Skin epidermis (tissue), 12 donors: ENCODE measurements at regions not wholly inside any gene's neighbourhood (a gene's known extent, or its start where the extent isn't known, plus 50 kb on each side); places are given as distances from the start of the nearest gene placed in this dataset.

Experiments used
- H3K27ac ChIP-seq, 21 experiments: fragments of 200-600 bp; sonication (generic) in 11 of 21; one replicate each; pipeline ENCODE4 v1.5.0; 2020; ENCODE audit warnings: mild to moderate bottlenecking in 3 of 21, inconsistent platforms in 2 of 21, moderate library complexity in 2 of 21
- H3K4me3 ChIP-seq, 7 experiments: fragments of 200-600 bp; sonication (generic) in 2 of 7; one replicate each; pipeline ENCODE4 v1.5.0; 2020; ENCODE audit warnings: inconsistent platforms in 2 of 7, mild to moderate bottlenecking in 2 of 7, moderate library complexity in 1 of 7

GRCh38 chrX:40175511-40176350 is 78.0 kb upstream of the BCOR start:
- Histone ChIP-seq H3K27ac (peak overlapping the region; percentile 88 to 98 (median 95)), H3K4me3 (peak overlapping the region; percentile 19 to 55 (median 46))

GRCh38 chrX:40174854-40175510 is 77.2 kb upstream of the BCOR start:
- H3K4me3 ChIP-seq: peak overlapping the region; percentile 19 to 55 (median 46)
- H3K27ac ChIP-seq: peak overlapping the region; percentile 88 to 98 (median 95)

GRCh38 chrX:40174001-40174853 is 76.5 kb upstream of the BCOR start:
- H3K4me3 ChIP-seq: peak overlapping the region; percentile 19 to 55 (median 46)
- H3K27ac ChIP-seq: peak overlapping the region in 20 of 21 experiments; percentile 88 to 98 (median 95)

GRCh38 chrX:40173143-40174000 is 75.6 kb upstream of the BCOR start:
- H3K27ac ChIP-seq: peak overlapping the region in 20 of 21 experiments; percentile 77 to 98 (median 95)
- H3K4me3 ChIP-seq: peak overlapping the region in 3 of 7 experiments; percentile 36 to 46 (median 42)

DNA sequence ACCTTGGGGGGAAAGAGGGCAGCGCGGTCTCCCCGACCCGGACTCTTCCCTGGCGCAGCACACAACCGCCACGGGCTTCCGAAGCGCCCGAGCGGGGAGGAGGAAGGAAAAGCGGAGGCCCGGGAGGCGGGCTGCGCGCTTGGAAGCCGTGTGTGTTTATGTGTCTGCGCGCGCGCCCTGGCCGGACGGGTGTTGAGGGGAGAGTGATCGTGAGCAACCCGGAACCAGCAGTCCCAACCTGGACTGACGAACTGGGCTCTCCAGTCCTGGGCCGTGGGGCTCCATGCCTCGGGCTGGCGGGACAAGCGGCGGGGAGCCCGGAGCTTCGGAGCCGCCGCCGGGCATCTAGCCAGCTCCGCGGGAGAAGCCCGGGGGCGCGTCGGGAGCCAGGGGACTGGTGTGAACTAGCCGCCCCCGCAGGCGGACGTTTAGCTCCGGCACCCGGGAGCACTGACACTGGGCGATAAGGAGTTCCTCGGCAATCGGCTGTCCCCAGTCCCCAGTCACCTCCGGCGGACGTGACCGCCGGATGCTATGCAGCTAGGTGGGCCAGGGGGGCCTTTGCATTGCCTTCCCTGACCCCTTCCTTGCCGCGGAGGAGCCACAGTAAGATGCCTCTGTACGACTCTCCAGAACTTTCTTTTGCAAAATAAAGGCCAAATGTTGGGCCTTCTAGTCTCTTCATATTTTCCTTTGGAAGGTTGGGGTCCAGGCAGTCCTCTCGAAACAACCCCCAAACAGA is 74.8 kb upstream of the BCOR start:
- Histone ChIP-seq H3K27ac (peak overlapping the region; percentile 58 to 98 (median 88)), H3K4me3 (peak overlapping the region; percentile 30 to 46 (median 38))

DNA sequence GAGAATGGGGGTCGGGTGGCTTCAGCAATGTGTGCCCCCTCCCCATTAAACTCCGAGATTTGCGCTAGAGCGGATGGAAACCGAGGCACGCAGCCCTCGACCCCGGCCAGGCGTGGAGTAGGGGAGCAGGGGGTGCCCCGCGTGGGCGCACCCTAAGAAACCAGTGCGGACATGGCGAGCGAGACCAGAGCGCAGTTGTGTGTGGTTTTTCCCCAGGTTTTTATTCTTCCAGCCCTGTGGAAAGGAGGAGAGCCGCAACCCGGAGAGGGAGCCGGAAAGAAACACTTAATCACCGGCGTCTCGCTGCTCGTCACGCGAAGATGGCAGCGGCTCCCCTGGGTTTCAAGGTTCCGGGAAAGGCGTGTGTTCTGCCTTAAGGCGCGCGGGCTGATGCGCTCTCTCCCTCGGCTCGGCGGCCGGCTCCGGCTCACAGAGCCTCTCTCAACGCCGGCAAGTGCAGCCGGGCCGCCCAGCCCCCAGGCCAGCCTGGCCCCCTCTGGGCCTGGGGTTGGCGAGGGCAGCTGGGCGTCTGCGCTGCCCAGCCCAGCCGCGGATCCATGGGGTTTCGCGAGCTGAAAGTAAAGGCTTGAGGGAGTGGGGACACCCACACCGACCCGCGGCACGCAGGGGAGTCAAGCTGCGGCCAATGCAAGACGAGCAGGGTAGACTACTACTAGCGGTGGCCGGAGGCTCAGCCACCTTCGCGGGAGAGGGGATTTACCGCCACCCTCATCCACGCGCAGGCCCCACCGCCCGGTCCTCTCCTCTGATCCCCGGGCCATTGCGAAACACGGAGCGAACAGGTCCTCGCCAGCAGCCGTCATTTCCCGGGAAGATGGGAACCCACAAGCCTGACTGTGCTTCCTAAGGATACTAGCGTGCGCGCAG is 74.0 kb upstream of the BCOR start:
- Histone ChIP-seq H3K4me3 (peak overlapping the region; percentile 30 to 46 (median 38)), H3K27ac (peak overlapping the region; percentile 58 to 98 (median 88))

DNA sequence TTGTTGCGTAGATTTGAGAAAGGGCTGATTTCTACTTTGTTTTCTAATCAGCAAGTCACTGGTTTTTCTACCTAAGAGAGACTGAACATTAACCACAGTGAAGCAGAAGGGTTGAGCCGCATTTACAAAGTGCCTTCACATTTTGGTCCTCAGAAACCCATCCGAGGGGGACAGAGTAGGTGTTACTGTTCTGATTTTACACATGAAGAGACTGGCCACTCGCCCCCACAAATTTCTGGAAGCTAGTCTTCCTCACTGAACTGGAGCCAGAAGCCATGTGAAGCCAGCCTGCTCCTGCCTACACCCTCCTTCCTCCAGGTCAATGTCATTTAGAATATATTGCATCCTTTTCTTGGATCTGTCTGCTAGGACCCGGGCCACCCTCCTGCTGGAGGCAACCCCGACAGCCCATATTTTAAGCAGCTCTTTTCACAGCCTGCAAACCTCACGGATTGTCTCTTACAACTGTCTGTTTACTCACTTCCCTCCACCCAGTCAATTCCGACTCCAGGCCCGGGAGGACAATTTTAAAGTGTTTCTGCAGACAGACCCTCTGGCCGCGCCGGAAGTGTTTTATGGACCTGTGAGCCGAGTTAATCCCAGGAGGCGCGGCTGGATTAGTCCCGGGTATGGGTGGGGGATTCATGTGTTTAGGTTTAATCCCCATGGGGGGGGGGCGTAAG is 73.2 kb upstream of the BCOR start:
- Histone ChIP-seq H3K27ac (peak overlapping the region; percentile 58 to 98 (median 88)), H3K4me3 (peak overlapping the region; percentile 30 to 46 (median 38))

- Histone ChIP-seq H3K4me3 (no peak overlapping the region), H3K27ac (peak overlapping the region in 11 of 21 experiments; percentile 5 to 98 (median 63))
Observed at GRCh38 chrX:40169193-40170101, 71.7 kb upstream of the BCOR start.

DNA sequence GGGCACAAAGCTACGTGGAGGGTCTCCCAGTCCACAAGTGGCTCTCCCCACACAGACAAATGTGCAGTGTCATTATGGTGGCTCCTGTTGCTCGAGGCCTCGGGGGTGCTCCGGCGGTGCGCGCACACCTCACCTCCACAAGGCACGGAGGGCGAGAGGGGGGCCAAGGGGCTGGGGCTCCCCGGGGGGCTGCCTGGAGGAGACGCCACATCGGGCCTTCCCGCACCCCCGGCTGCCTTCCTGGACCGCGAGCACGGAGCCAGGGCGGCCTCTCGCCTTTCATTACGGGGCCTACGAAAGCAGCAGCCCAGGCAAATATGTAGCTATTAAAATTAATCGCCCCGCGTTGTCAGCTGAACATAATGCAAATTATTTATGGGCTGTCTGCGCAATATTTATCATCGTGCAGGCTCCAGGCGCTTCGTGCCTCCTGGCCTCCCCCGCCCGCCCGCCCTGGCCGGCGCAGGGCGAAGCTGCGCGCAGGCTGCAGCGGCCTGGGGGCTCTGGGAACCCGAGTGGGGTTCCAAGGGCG is 70.8 kb upstream of the BCOR start:
- Histone ChIP-seq H3K27ac (peak overlapping the region in 4 of 21 experiments; percentile 0 to 67 (median 41)), H3K4me3 (no peak overlapping the region)

- Histone ChIP-seq H3K27ac (peak overlapping the region in 7 of 21 experiments; percentile 0 to 67 (median 24)), H3K4me3 (peak overlapping the region in 6 of 7 experiments; percentile 5 to 34 (median 16))
Observed at GRCh38 chrX:40167850-40168479, 70.2 kb upstream of the BCOR start.

DNA sequence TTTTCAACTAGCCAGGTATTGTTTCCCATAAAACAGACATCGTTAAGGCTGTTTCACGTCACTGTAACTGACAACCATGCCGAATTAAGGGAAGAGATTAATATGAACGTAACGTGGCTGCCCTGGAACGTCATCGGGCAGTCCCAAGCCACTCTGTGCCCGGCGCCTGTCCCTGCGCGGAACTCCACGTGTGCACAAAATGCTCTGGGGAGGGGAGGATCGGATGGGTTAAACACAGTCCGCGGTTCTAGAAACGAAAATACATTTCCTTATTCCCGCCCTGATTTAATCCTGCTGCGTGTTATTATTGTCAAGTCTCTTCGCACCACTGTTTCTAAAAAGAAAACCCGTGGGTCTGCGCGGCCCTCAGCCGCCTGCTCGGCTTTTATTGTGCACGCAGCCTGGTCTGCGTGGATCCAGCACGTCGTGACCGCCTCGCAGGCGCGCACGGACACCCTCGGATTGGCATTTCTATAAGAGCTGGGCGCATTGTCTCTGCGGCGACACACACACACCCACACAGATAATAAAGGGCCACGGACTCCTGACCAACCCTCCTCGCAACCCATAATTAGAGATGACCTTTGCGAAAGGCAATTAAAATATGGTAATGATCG is 69.6 kb upstream of the BCOR start:
- peak overlapping the region in 5 of 21 experiments; percentile 0 to 67 (median 24) for H3K27ac ChIP-seq

DNA sequence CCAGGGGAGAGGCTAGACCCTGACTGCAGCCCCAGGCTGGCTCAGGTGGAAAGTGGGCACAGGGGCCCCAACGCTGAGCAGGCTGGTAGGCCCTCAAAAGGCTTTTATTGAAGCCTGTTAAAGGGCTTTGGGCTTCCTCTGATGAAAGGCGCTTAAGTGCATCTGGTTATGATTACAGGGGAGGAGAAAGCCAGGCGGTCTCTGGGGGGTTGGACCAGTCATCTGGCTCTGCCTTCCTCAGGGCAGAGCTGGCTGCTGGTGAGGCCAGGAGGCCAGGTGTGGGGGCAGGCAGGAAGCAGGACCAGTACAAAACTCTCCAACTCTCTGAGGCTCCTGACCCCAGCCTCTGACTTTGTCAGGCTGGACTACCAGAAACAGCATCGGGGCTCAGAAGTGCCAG is 68.8 kb upstream of the BCOR start:
- H3K4me3 ChIP-seq: no peak overlapping the region
- H3K27ac ChIP-seq: peak overlapping the region in 2 of 21 experiments; percentile 24 to 45

More for the DNA sequence above, 69.6 kb upstream of the BCOR start:
- H3K4me3 ChIP-seq: peak overlapping the region in 6 of 7 experiments; percentile 5 to 34 (median 16)

DNA sequence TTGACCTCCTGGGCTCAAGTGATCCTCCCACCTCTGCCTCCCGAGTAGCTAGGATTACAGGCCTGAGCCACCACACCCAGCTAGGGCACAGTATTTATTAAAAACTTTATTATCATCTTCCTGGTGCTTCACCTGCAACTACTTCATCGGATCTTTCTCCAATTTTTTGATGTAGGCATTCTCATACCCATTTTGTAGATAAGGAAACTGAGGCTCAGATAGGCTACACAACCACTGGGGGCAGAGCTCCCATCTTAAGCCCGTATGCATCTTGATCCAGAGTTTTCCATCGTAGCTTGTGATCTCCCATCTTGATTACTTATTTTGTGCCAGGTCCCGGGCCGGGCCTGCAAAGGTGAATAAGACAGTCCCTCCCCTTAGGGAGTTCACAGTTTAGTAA is 68.1 kb upstream of the BCOR start:
- Histone ChIP-seq H3K27ac (no peak overlapping the region), H3K4me3 (no peak overlapping the region)

DNA sequence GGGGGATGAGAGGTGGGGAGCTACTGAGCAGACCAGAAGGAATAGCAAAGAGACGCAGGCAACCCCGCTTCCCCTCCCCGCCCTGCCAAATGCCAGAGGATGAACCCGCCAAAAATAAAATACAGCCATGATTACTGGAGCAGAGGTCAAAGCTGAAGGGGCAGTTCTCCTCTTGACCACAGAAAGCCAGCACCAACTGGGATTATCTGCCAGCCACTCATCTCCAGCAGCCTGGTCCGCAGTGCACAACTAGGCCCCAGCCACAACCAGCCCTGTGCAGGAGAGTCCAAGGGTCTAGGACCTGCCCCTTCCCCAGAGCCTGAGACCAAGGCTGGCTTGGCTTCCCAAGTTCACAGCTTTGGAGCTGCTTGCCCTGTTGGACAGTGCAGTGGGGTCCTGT is 67.4 kb upstream of the BCOR start:
- Histone ChIP-seq H3K4me3 (no peak overlapping the region), H3K27ac (no peak overlapping the region)
